ENCODE measurements at regions not wholly inside any gene's neighbourhood (a gene's known extent, or its start where the extent isn't known, plus 50 kb on each side); places are given as distances from the start of the nearest gene placed in this dataset.

DNA sequence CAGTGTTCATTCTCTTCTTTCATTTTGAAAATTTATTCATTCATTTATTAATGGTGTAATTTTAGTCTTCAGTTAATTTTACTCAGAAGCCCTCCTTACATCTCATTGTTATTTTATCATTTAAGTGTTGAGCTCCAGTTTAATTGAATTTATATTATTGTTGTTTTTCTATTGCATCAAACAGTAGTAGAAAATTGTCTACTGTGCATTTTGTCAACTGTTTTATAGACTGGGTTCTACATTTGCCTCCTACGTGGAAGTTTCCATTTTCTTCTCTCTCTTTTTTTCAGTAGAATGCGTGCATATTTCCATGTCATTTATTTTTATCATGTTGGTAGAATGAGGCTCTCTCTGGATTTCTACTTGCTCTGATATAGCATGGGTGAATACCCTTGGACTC lies 487.4 kb downstream of the NR2F2 start:
- TF ChIP-seq, protein P1, sequence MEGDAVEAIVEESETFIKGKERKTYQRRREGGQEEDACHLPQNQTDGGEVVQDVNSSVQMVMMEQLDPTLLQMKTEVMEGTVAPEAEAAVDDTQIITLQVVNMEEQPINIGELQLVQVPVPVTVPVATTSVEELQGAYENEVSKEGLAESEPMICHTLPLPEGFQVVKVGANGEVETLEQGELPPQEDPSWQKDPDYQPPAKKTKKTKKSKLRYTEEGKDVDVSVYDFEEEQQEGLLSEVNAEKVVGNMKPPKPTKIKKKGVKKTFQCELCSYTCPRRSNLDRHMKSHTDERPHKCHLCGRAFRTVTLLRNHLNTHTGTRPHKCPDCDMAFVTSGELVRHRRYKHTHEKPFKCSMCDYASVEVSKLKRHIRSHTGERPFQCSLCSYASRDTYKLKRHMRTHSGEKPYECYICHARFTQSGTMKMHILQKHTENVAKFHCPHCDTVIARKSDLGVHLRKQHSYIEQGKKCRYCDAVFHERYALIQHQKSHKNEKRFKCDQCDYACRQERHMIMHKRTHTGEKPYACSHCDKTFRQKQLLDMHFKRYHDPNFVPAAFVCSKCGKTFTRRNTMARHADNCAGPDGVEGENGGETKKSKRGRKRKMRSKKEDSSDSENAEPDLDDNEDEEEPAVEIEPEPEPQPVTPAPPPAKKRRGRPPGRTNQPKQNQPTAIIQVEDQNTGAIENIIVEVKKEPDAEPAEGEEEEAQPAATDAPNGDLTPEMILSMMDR (IDR thresholded peaks at IDR 0.05; ENCODE audit: borderline replicate concordance, extremely low read depth, low read length, poor library complexity, severe bottlenecking), result no peak
- TF ChIP-seq EZH2 (IDR thresholded peaks at IDR 0.05; ENCODE audit: borderline replicate concordance, low read depth, low read length, severe bottlenecking), result no peak
